Esophagus muscularis mucosa (tissue), 4 donors: ENCODE measurements at regions not wholly inside any gene's neighbourhood (a gene's known extent, or its start where the extent isn't known, plus 50 kb on each side); places are given as distances from the start of the nearest gene placed in this dataset.

ENCODE experiments used
- EP300 ChIP-seq: sonication (generic); formaldehyde crosslinking; IDR thresholded peaks from one replicate; pipeline ENCODE4 v1.6.1; 2017; ENCODE audit warnings: antibody characterized with exemption
- POLR2A ChIP-seq: fragments of 450-650 bp; IDR thresholded peaks from one replicate; pipeline ENCODE4 v1.6.1; 2017; ENCODE audit warnings: antibody characterized with exemption, moderate library complexity, mild to moderate bottlenecking, low read depth
- POLR2AphosphoS5 ChIP-seq, 2 donors: sonication (generic); formaldehyde crosslinking; IDR thresholded peaks; one replicate each; pipeline ENCODE4 v1.6.1; 2017; ENCODE audit warnings: antibody characterized with exemption in 2 of 2
- TF ChIP-seq, protein P1 (sequence below), 3 experiments: fragments of 200-600 bp in 2 of 3; fragments of 450-650 bp in 1 of 3; sonication (generic) in 2 of 3; IDR thresholded peaks; one replicate each; pipeline ENCODE4 v1.5.1; 2017 to 2019; ENCODE audit warnings: antibody characterized with exemption in 3 of 3, mild to moderate bottlenecking in 2 of 3, moderate library complexity in 1 of 3

DNA sequence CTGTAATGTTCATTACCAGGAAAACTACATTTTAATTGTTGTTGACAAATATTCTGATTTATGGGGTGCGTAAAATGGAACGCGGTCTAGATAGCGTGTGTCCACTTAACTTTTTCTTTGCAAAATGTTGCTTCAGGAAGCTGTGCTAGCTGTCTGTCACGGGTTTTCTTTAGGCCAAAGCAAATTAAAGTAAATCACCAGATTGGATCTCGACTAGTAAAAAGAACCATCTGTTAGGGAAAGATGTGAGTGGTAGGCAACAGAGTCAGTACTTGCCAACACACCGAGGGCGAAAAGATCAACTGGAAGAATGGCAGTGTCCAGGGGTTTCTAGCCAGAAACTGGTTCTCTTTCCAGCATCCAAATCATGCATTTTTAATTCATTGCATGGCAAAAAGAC is 404.9 kb upstream of the TMPO start:
- TF ChIP-seq POLR2AphosphoS5 (IDR thresholded peaks at IDR 0.05), result no peak
- TF ChIP-seq, protein P1, sequence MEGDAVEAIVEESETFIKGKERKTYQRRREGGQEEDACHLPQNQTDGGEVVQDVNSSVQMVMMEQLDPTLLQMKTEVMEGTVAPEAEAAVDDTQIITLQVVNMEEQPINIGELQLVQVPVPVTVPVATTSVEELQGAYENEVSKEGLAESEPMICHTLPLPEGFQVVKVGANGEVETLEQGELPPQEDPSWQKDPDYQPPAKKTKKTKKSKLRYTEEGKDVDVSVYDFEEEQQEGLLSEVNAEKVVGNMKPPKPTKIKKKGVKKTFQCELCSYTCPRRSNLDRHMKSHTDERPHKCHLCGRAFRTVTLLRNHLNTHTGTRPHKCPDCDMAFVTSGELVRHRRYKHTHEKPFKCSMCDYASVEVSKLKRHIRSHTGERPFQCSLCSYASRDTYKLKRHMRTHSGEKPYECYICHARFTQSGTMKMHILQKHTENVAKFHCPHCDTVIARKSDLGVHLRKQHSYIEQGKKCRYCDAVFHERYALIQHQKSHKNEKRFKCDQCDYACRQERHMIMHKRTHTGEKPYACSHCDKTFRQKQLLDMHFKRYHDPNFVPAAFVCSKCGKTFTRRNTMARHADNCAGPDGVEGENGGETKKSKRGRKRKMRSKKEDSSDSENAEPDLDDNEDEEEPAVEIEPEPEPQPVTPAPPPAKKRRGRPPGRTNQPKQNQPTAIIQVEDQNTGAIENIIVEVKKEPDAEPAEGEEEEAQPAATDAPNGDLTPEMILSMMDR (IDR thresholded peaks at IDR 0.05), result no peak
- no peak for TF ChIP-seq EP300
- TF ChIP-seq POLR2A, result no peak
